ENCODE measurements at regions not wholly inside any gene's neighbourhood (a gene's known extent, or its start where the extent isn't known, plus 50 kb on each side); places are given as distances from the start of the nearest gene placed in this dataset.

GRCh38 chr15:39211108-39211979 lies 369.5 kb upstream of the THBS1 start (continued):
- TF ChIP-seq ZNF710 (CRISPR knock-in tag; IDR thresholded peaks at IDR 0.05; ENCODE audit: borderline replicate concordance) (peak; percentile 70; the same call in 1 of the 2 replicates), PATZ1 (CRISPR knock-in tag; IDR thresholded peaks at IDR 0.05) (no peak), NFIC (IDR thresholded peaks at IDR 0.05; ENCODE audit: low read length) (peak; percentile 67; the same call in 1 of the 2 replicates), ZBTB20 (CRISPR knock-in tag; IDR thresholded peaks at IDR 0.05; ENCODE audit: borderline replicate concordance, low read depth) (0 out of 2 replicates have a peak, but pooled peaks have one; percentile 25), FOXO1 (CRISPR knock-in tag; IDR thresholded peaks at IDR 0.05) (peak; percentile 74), ZNF235 (CRISPR knock-in tag; IDR thresholded peaks at IDR 0.05; ENCODE audit: borderline replicate concordance) (no peak), MAFK (conservative IDR thresholded peaks at IDR 0.05 in 1 of 2, IDR thresholded peaks at IDR 0.05 in 1 of 2; ENCODE audit: low read length in 2 of 2) (0 out of 4 replicates have a peak, but pooled peaks of 1 of the 2 experiments have one; percentile 6), RXRB (CRISPR knock-in tag; IDR thresholded peaks at IDR 0.05; ENCODE audit: borderline replicate concordance) (0 out of 2 replicates have a peak, but pooled peaks have one; percentile 27), ZNF672 (CRISPR knock-in tag; IDR thresholded peaks at IDR 0.05) (no peak), ZC3H13 (CRISPR knock-in tag; IDR thresholded peaks at IDR 0.05) (no peak), CBFB (CRISPR knock-in tag; IDR thresholded peaks at IDR 0.05) (peak; percentile 77), RBFOX2 (IDR thresholded peaks at IDR 0.05; ENCODE audit: low read depth, low read length) (no peak), ZNF609 (CRISPR knock-in tag; IDR thresholded peaks at IDR 0.05; ENCODE audit: borderline replicate concordance) (peak; percentile 86), PRPF4 (IDR thresholded peaks at IDR 0.05; ENCODE audit: low read depth, low read length, poor library complexity, severe bottlenecking) (no peak), NCOA2 (CRISPR knock-in tag; IDR thresholded peaks at IDR 0.05) (peak; percentile 94), ZSCAN22 (CRISPR knock-in tag; IDR thresholded peaks at IDR 0.05) (no peak), SOX5 (CRISPR knock-in tag; IDR thresholded peaks at IDR 0.05; ENCODE audit: borderline replicate concordance) (peak; percentile 89), ZNF280B (CRISPR knock-in tag; IDR thresholded peaks at IDR 0.05; ENCODE audit: borderline replicate concordance) (no peak)
